ENCODE measurements at regions not wholly inside any gene's neighbourhood (a gene's known extent, or its start where the extent isn't known, plus 50 kb on each side); places are given as distances from the start of the nearest gene placed in this dataset.

DNA sequence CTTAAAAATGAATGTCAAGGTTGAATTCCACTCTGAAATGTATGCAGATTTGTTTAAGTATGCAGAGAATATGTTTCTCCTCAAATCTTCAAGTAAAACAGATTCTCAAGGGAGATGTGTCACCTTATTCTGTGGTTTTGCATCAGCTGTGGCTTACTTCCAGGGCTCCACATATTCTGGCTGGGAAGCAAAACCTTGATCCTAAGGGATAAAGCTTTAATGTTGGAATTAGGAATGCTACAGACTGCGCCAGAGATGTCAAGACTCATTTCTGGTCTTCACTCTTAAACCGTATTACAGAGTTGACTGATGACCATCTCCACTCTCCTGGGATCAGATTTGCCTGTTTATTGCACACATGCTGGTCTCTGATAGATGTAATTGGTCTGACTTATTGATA lies 143.9 kb upstream of the DIPK2B start:
- no peaks in the 10 kb centered on the region for H3K27me3 Mint-ChIP-seq (ENCODE audit: low read depth)
- H3K56ac ChIP-seq (ENCODE audit: insufficient read length, low read depth, low read length): no peak overlapping the region
- no peak overlapping the region for H3K23ac ChIP-seq (ENCODE audit: insufficient read length, low read depth, low read length)
- no peaks in the 10 kb centered on the region for H4K20me1 ChIP-seq (ENCODE audit: control insufficient read depth, insufficient read depth, insufficient read length)
- no peak overlapping the region for H2BK120ac ChIP-seq (ENCODE audit: low read depth, low read length, poor library complexity, severe bottlenecking)
- H3K79me1 ChIP-seq (ENCODE audit: insufficient read depth, low read depth, low read length, poor library complexity, severe bottlenecking): no peaks in the 10 kb centered on the region
- no peaks in the 10 kb centered on the region for H3K27me3 ChIP-seq (ENCODE audit: insufficient read depth, low read length)
- H2AFZ ChIP-seq (ENCODE audit: low read length): no peak overlapping the region
- no peak overlapping the region for H3K27ac Mint-ChIP-seq
- H2BK20ac ChIP-seq (ENCODE audit: low read depth, low read length, poor library complexity, severe bottlenecking): no peak overlapping the region
- H4K8ac ChIP-seq (replicated peaks; ENCODE audit: insufficient read length, low read depth, low read length): no peak overlapping the region
- H2BK15ac ChIP-seq (ENCODE audit: low read depth, low read length): no peak overlapping the region
- no peak overlapping the region for H3K14ac ChIP-seq (ENCODE audit: insufficient read depth, low read length)
- H3T11ph ChIP-seq (ENCODE audit: low read length): no peak overlapping the region
- TF ChIP-seq, protein P1, sequence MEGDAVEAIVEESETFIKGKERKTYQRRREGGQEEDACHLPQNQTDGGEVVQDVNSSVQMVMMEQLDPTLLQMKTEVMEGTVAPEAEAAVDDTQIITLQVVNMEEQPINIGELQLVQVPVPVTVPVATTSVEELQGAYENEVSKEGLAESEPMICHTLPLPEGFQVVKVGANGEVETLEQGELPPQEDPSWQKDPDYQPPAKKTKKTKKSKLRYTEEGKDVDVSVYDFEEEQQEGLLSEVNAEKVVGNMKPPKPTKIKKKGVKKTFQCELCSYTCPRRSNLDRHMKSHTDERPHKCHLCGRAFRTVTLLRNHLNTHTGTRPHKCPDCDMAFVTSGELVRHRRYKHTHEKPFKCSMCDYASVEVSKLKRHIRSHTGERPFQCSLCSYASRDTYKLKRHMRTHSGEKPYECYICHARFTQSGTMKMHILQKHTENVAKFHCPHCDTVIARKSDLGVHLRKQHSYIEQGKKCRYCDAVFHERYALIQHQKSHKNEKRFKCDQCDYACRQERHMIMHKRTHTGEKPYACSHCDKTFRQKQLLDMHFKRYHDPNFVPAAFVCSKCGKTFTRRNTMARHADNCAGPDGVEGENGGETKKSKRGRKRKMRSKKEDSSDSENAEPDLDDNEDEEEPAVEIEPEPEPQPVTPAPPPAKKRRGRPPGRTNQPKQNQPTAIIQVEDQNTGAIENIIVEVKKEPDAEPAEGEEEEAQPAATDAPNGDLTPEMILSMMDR (conservative IDR thresholded peaks at IDR 0.05): no peak
- no peak overlapping the region for H3K9ac ChIP-seq (ENCODE audit: extremely low read depth, insufficient read length, low read length)
- H3K4me1 ChIP-seq (ENCODE audit: insufficient read depth, low read length): no peaks in the 10 kb centered on the region
- H2BK5ac ChIP-seq (ENCODE audit: insufficient read length, low read length): no peak overlapping the region
- no peak overlapping the region for H3K18ac ChIP-seq (ENCODE audit: insufficient read length, low read depth, low read length)
- H3K27ac ChIP-seq (ENCODE audit: insufficient read length, low read depth, low read length): no peak overlapping the region
- no peaks in the 10 kb centered on the region for H3K9me3 ChIP-seq (ENCODE audit: control insufficient read depth, low read depth, low read length)
- WGBS (ENCODE audit: extremely low coverage, insufficient read length, low lambda C conversion rate): no CpG with 5 or more reads among the region's 2 CpGs
- no peaks in the 10 kb centered on the region for H3K23me2 ChIP-seq (ENCODE audit: insufficient read length, low read depth, low read length, poor library complexity, severe bottlenecking)
- H3K4me1 Mint-ChIP-seq: no peaks in the 10 kb centered on the region
- no peak overlapping the region for H2AK5ac ChIP-seq (ENCODE audit: insufficient read length, low read length)
- no peak overlapping the region for H3K4me2 ChIP-seq (ENCODE audit: insufficient read depth, insufficient read length, low read length)
- H3K4me3 Mint-ChIP-seq: no peak overlapping the region
- peaks cover 60 to 69% of the 10 kb centered on the region in 2 experiments for H3K9me3 Mint-ChIP-seq
- no peak overlapping the region for H3K4ac ChIP-seq (ENCODE audit: low read depth, low read length)
- no peak overlapping the region for H2BK12ac ChIP-seq (ENCODE audit: insufficient read length, low read depth, low read length)
- H3K79me2 ChIP-seq (ENCODE audit: insufficient read depth, low read length): no peaks in the 10 kb centered on the region
- peaks cover 0 to 4% (median 0%) of the 10 kb centered on the region in 3 experiments; a peak in 3 of 7 replicates for H3K36me3 Mint-ChIP-seq (ENCODE audit: insufficient read depth in 1 of 3, low read depth in 3 of 3)
- H4K91ac ChIP-seq (ENCODE audit: insufficient read length, low read depth, low read length): no peak overlapping the region
- DNase-seq: no peak
- H4K5ac ChIP-seq (ENCODE audit: insufficient read length, low read depth, low read length): no peak overlapping the region
